GM12872 (cell line): ENCODE measurements at regions not wholly inside any gene's neighbourhood (a gene's known extent, or its start where the extent isn't known, plus 50 kb on each side); places are given as distances from the start of the nearest gene placed in this dataset.

ENCODE experiments used
- TF ChIP-seq, protein P1 (sequence below): IDR thresholded peaks from 3 replicates; pipeline ENCODE4 v1.5.1; 2011; ENCODE audit warnings: low read depth, mild to moderate bottlenecking, low read length, moderate library complexity; ENCODE audit not compliant: insufficient read depth

DNA sequence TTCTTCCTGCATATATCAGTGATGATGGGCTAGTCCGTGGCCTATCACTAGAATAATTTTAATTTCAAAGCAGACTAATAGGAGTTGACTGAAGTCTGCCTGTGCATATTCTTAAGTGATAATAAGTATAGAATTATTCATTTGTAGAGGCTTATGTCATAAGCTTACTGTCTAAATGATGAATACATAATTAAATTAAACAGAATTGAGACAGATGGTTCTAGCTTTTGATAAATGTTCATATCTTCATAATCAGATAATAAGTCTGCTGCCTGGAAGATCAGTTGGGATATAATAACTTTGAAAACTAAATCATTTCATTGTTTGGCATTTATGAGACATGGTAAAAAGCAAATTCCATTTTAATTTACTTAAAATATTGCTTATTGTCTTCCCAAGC lies 1175.6 kb downstream of the TECRL start:
- TF ChIP-seq, protein P1, sequence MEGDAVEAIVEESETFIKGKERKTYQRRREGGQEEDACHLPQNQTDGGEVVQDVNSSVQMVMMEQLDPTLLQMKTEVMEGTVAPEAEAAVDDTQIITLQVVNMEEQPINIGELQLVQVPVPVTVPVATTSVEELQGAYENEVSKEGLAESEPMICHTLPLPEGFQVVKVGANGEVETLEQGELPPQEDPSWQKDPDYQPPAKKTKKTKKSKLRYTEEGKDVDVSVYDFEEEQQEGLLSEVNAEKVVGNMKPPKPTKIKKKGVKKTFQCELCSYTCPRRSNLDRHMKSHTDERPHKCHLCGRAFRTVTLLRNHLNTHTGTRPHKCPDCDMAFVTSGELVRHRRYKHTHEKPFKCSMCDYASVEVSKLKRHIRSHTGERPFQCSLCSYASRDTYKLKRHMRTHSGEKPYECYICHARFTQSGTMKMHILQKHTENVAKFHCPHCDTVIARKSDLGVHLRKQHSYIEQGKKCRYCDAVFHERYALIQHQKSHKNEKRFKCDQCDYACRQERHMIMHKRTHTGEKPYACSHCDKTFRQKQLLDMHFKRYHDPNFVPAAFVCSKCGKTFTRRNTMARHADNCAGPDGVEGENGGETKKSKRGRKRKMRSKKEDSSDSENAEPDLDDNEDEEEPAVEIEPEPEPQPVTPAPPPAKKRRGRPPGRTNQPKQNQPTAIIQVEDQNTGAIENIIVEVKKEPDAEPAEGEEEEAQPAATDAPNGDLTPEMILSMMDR: no peak

DNA sequence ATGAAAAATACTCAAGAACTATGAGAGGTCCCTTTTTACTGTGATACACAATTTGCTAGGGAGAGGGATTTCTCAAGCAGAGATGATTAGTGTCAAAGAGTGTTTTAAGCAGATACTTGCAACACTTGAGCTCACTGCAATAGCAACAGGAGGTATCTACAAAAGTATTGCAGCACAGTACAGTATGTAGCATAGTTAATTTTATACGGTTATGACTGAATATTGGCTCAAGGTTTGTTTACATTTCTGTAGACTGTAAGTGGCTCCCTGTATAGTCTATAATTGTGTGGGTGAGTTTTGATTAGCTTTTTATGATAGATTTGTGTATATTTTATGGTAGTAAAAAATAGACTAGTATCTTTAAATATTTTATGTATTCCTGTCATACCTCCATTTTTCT lies 1177.2 kb downstream of the TECRL start:
- TF ChIP-seq, protein P1: no peak

DNA sequence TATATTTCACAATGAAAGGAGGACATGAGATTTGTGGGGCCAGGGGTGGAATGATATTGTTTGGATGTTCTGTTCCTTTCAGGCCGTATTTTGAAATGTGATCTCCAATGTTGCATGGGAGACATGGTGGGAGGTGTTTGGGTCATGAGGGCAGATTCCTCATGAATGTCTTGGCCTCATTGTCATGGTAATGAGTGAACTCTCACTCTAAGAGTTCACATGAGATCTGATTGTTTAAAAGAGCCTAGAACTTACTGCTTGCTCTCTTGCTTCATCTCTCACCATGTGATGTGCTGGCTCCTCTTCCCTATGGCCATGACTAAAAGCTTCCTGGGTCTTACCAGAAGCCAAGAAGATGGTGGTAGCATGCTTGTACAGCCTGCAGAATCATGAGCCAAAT lies 1183.0 kb downstream of the TECRL start:
- TF ChIP-seq, protein P1: no peak

- TF ChIP-seq, protein P1: no peak
These were observed 1186.8 kb downstream of the TECRL start for GRCh38 chr4:63222466-63222865.

DNA sequence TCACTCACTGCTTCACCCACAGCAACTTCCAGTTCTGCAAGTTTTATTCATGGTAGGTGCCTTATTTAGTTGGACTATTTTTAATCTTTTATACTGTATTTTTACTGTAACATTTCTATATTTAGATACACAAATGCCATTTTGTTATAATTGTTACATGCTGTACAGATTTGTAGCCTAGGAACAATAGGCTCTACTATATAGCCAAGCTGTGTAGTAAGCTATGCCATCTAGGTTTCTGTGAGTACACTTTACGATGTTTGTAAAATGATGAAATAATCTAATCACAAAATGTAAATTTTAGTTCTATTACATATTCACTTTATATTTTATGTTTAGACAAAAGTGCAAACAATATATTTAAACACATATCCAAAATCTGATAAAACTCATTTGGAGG lies 1187.8 kb downstream of the TECRL start:
- TF ChIP-seq, protein P1: no peak

DNA sequence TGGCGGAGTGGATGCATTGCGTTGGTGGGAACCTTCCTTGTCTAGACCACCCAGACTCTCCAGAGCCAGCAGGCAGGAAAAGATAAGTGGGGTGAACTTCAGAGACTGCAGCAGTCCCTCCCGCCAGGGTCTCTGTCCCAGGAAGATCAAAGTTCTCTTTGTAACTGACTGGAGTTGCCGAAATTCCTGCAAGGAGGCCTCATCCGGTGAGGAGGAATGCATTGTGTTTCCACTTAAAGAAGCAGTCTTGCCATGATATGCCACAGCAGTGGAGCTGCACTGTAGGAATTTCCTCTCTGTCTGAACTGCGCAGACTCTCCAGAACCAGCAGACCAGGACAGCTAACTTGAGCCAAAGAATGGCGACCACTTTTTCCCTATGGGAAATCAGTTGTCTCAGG lies 1190.4 kb downstream of the TECRL start:
- TF ChIP-seq, protein P1: no peak

DNA sequence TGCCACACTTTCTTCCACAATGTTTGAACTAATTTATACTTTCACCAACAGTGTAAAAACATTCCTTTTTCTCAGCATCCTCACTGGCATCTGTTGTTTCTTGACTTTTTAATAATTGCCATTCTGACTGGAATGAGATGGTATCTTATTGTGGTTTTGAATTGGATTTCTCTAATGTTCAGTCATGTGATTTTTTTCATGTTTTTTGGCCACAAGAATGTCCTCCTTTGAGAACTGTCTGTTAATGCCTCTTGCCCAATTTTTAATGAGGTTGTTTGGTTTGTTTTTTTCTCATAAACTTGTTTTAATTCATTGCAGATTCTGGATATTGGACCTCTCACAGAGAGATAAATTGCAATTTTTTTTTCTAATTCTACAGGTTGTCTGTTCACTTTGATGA lies 1195.2 kb downstream of the TECRL start:
- TF ChIP-seq, protein P1: no peak
